ENCODE measurements at regions not wholly inside any gene's neighbourhood (a gene's known extent, or its start where the extent isn't known, plus 50 kb on each side); places are given as distances from the start of the nearest gene placed in this dataset.

DNA sequence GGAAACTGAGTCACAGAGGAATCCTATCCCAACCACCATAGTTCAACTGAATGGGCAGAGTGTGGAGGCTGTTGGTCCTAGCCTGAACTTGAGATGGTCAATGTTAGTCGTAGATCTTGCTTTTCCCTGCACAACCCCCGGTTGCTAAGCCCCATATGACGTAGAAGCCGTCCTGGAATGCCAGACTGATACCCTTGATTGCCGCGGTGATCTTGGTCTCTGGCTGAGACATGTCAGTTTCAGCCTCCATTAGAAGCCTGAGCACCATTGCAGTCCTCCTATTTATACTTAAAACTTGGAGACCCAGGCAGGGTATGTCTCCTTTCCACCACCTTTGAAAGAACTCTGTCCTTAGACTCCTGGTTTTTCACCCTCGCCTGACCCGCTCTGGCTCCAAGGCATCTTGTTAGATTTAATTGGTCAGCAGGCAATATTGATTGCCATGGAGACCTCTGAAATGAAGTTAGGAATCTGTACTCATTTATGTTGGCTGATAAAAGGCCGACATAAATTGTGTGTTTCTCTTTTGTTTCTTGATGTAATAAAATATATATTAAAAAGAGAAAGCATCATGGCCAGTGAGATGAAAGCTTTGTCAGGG, 53.4 kb downstream of the RPLP1 start:
- DNase-seq (ENCODE audit: low read depth) = no peak

DNA sequence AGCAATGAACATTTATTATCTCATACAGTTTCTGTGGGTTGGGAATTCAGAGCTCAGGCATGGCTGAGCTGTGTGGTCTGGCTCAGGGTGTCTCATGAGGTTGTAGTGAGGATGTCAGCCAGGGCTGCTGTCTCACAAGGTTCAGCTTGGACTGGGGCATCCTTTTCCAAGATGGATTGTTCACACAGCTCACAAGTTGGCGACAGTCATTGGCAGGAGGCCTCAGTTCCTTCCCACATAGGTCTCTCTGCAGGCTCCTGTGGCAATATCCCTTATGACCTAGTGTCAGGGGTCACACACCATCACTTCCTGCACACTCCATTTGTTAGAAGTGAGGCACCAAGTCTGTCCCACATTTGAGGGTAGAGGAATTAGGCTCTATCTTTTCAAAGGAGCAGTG, 56.0 kb downstream of the RPLP1 start:
- no peak for DNase-seq (ENCODE audit: low read depth)

- no peak for DNase-seq (ENCODE audit: low read depth)
Observed at GRCh38 chr15:69509131-69509530, 56.5 kb downstream of the RPLP1 start.

DNA sequence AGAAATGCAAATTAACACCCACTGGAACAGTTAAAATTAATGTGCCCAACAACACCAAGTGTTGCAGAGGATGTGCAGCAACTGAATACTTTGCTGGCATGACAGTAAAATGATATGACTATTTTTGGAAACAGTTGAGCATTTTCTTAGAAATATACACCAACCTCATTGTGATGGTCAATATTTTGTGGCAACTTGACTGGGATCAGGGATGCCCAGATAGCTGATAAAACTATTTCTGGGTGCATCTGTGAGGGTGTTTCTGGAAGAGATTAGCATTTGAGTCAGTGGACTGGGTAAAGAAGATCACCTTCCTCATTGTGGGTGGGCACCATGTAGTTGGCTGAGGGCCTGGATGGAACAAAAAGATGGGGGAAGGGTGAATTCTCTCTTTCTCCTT, 57.9 kb downstream of the RPLP1 start:
- DNase-seq (ENCODE audit: low read depth) = no peak

DNA sequence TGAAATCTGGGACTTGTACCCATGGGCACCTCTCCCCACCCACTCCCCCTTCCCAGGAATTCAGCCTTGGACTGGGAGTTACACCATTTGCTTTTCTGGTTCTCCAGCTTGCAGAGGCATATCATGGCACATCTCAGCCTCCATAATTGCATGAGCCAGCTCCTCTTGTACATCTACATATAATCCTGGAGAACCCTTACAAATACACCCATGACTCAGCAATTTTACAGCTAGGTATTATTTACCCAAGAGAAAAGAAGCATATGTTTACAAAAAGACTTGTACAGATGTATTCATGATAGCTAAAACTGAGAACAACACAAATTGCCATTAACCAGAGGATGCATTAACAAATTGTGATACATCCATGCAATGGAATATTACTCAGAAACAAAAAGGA, 58.4 kb downstream of the RPLP1 start:
- DNase-seq (ENCODE audit: low read depth) = no peak

DNA sequence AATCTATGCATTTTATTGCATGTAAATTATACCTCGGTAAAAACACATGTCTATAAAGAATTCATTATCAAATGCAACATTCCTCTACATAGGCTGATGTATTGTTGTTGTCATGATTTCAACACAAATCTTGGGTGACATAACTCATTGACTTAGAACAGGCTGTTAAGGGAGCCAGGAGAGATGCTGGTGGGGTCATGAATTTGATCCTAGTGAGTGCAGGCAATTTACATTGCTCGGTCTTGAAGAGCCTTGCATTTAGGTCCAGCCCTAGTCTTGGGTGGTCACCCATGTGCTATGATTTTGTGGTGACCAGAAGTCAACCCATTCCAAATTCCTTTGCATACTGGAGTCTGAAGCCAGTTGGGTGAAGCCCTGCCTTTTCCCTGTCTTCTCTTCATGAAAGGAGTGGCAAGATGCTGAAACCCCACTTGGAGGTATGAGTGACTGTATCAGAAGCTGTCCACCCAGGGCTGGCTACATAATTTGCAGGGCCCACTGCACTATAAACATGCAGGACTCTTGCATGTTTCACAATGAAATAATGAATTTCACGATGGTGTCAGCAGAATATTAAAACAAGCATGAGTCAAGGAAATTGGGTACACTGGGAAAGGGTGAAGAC, 59.2 kb downstream of the RPLP1 start:
- DNase-seq (ENCODE audit: low read depth) = no peak

GRCh38 chr15:69513450-69513960, 60.9 kb downstream of the RPLP1 start:
- DNase-seq (ENCODE audit: low read depth) = no peak

DNA sequence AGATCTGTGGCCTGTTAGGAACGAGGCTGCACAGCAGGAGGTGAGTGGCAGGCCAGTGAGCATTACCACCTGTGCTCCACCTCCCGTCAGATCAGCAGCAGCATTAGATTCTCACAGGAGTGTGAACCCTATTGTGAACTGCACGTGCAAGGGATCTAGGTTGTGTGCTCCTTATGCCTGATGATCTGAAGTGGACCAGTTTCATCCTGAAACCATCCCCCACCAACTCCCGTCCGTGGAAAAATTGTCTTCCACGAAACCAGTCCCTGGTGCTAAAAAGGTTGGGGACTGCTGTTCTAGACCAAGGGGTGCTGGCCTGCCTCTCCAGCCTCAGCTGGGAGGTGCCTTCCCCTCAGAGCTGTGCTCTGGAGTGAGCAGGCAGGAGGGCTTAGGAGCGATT, 61.4 kb downstream of the RPLP1 start:
- no peak for DNase-seq (ENCODE audit: low read depth)

DNA sequence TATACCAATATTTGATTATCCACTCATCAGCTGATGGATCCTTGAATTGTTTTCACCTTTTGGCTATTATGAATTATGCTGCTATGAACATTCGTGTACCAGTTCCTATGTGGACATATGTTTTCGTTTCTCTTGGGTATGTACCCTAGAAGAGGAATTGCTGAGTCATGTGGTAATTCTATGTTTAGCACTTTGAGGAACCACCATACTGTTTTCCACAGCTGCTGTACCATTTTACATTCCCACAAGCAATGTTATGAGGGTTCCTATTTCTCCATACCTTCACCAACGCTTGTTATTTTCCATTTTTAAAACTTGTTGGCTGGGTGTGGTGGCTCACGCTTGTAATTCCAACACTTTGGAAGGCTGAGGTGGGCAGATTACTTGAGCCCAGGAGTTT, 62.9 kb downstream of the RPLP1 start:
- DNase-seq (ENCODE audit: low read depth) = no peak

GRCh38 chr15:69515926-69516325, 63.3 kb downstream of the RPLP1 start:
- DNase-seq (ENCODE audit: low read depth) = no peak

- no peak for DNase-seq (ENCODE audit: low read depth)
Observed at GRCh38 chr15:69517052-69517451, 64.4 kb downstream of the RPLP1 start.

GRCh38 chr15:69518806-69519205, 66.2 kb downstream of the RPLP1 start:
- no peak for DNase-seq (ENCODE audit: low read depth)

DNA sequence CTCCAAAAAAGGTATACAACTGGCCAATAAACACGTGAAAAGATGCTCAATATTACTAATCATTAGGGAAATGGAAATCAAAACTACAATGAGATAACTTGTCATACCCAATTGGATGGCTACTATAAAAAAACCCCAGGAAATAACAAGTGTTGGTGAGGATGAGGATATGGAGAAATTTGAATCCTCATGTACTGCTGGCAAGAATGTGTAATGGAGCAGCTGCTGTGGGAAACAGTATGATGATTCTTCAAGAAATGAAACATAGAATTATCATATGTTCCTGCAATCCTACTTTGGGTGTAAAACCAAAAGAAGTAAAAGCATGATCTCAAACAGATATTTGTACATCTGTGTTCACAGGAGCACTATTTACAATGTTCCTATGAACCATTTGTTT, 67.4 kb downstream of the RPLP1 start:
- no peak for DNase-seq (ENCODE audit: low read depth)

DNA sequence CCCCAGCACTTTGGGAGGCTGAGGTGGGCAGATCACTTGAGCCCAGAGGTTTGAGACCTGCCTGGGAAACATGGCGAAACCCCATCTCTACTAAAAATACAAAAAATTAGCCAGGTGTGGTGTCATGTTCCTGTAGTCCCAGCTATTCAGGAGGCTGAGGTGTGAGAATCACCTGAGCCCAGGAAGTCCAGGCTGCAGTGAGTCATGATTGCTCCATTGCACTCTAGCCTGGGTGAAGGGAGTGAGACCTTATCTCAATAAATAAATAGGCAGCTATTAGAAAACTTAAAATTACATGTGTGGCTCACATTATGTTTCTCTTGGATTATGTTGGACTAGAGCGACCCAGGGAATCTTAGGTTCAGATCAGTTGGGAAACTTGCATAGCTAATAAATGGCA, 69.7 kb downstream of the RPLP1 start:
- no peak for DNase-seq (ENCODE audit: low read depth)

DNA sequence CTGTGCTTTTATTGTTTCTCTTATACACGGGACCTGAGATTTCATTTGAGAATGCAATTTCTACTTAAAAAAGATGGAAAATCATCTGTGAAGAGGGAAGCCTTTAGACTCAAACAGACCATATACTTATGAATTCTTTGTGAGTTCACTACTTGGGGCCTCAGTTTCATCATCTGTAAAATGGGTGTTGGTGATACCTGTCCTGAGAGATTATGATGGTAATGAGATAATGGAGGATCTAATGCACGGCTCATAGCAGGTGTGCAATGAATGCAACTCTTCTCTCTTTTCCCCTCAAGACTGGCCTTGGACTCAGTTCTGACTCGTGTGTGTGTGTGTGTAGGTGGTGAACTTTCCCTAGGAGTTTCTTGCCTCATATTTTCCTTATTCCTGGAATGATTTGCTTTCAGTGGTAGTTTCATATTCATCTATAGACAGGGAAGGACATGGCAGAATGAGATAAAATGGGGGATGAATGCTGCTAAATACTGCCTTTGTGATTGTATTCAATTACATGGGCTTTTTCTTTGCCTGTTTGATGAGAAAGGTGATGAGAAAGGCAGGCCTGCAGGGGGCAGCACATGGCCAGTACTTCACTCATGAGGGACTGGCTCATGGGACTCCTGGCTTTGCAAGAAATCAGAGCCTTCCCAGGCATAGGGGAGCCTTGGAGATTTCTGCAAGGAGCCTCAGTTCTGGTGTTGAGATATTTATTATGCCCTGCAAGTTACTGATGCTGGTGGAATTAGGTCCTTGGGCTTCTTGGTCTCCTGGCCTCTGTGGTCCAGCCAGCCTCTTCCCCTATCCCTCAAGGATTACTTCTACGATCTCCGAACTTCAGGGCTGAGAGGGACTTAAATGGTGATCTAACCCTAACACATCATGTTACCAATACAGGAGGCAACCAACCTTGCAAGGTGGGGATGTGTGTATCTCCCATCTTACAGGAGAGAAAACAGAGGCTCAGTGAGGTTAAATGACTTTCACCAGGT, 70.7 kb downstream of the RPLP1 start:
- DNase-seq (ENCODE audit: low read depth) = peak; percentile 47

GRCh38 chr15:69524296-69524695, 71.7 kb downstream of the RPLP1 start:
- no peak for DNase-seq (ENCODE audit: low read depth)

DNA sequence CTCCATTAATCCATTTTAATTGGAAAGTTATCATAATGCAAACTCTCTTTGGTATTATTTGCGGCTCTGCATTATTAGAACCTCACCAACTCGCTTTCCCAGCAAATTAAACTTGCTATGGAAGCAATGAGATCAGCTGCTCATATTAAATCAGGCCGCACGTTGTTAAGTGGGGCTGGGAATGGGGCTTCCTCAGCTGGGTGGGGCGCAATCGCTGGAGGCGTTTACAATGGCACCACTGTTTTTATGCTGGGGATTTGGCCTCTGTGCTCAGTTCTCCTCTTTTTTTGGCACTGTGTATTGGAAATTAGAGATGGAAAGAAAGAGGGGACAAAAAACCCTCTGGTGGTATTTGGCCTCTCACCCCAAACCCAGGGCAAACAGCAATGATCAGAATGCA, 72.2 kb downstream of the RPLP1 start:
- DNase-seq (ENCODE audit: low read depth) = no peak

DNA sequence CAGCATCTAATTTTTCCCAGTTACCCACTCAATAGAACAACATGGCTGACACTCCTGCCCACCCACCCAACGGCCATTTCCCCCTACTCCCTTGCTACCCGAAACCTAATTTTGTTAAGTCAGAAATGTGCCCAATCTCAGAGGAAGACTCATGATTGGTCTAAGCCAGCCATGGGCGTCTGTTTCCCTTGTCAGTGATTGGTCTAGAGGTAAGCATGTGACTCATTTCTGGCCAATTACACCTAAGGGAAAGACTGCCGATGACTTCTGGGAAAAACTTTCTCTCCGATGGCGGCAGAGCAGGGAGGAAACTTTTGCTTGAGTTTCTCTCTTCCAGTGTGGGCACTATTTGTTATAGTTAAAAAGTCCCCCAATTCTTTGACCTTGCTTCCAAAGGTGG, 72.9 kb downstream of the RPLP1 start:
- DNase-seq (ENCODE audit: low read depth) = no peak

DNA sequence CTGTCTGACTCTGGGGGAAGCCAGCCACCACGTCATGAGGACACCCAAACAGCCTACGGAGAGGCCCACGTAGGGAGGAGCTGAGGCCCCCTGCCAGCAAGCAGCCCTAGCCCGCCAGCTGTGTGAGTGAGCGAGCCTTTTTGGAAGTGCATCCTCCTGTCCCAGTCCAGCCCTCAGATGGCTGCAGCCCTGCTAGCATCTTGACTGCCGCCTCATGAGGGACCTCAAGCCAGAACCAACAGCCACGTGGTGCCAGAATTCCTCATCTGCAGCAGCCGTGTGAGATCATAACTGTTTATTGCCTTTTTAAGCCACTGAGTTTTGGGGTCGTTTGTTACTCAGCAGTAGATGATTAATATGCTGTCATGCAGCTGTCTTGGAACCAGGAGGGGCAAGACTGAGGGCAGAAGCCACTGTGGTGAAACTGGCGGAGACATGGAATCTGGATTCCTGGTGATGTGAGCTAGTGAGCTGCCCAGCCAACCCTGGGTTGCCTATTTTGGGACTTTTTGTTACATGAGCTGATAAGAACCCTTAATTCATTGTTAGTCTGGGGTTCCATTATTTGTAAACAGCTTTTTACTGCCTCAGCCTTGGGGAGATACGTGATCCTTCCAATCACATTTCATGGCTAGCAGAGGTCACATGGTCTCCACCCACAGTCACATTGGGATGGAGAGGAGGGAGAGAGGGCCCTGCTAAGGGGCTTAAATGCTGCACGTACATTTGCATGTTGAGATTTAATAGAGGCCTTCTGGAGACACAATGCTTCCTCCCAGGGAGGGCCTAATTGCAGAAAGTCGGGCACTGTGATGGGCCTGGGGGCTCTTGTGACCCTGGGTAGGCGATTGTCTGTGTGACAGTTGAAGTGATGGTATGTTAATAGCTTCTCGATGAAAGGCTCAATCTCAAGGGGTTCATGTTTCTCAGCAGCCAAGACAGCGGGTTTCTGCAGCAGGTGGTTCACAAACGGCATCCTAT, 73.8 kb downstream of the RPLP1 start:
- no peak for DNase-seq (ENCODE audit: low read depth)

- DNase-seq (ENCODE audit: low read depth) = no peak
Observed at GRCh38 chr15:69529141-69529540, 76.5 kb downstream of the RPLP1 start.

DNA sequence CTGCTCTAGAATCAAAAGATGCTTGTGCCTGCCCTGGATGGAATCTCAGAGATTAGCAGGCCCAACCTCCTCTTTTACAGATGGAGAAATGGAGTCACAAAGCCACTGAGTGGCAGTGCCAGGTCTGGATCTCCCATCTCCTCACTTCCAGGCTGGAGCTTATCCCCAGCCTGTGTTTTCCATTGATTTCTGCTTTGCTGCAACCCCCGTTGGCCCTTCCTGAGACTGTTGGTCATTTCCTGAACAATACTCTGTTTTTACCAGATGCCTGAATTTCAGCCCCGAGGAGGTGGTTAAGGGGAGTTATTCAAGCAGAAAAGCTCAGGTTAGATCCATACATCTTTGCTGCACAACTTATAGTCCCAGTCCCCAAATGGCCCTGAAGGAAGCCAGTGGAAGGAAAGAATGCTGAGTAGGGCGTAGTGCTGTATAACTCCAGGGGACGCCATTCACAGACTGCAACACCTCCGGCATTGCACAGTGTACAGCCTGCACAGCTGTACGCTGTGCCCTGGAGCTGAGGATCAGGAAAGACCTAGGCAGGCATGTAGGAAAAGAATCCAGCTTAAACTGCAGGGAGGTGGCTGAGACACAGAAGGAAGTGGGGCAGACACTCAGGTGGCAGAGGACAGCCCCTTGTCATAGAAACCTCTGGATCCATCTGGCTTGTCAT, 77.5 kb downstream of the RPLP1 start:
- DNase-seq (ENCODE audit: low read depth) = no peak

Data from activated T-cell treated with anti-CD3 and anti-CD28 coated beads for 24 hours (primary cell).